GM21723 (cell line): ENCODE measurements at regions not wholly inside any gene's neighbourhood (a gene's known extent, or its start where the extent isn't known, plus 50 kb on each side); places are given as distances from the start of the nearest gene placed in this dataset.
"Not testable (repeated sequence)": the region's sequence is repeated elsewhere in the genome, so short reads cannot be mapped to it uniquely, and the experiment has no call there.

Source experiments
- ATAC-seq: cut with Tn5 transposase; IDR thresholded peaks from one replicate; pipeline ENCODE4 v1.9.1; 2021; ENCODE audit warnings: mild to moderate bottlenecking, moderate library complexity; ENCODE audit not compliant: unreplicated experiment

GRCh38 chr10:3960496-3960895, 175.5 kb upstream of the KLF6 start:
- no peak for ATAC-seq

- no peak for ATAC-seq
These were observed 174.6 kb upstream of the KLF6 start for GRCh38 chr10:3959370-3960325.

GRCh38 chr10:3958472-3958996, 173.5 kb upstream of the KLF6 start:
- ATAC-seq, result no peak

GRCh38 chr10:3955955-3956617, 171.1 kb upstream of the KLF6 start:
- no peak for ATAC-seq

- ATAC-seq, result no peak
These were observed 170.5 kb upstream of the KLF6 start for GRCh38 chr10:3955493-3955892.

- ATAC-seq, result no peak
These were observed 169.6 kb upstream of the KLF6 start for GRCh38 chr10:3954615-3955014.

GRCh38 chr10:3954007-3954406, 169.0 kb upstream of the KLF6 start:
- not testable (repeated sequence) for ATAC-seq

GRCh38 chr10:3951993-3952392, 167.0 kb upstream of the KLF6 start:
- no peak for ATAC-seq

- ATAC-seq, result no peak
These were observed 165.8 kb upstream of the KLF6 start for GRCh38 chr10:3950676-3951275.

- ATAC-seq, result no peak
These were observed 164.7 kb upstream of the KLF6 start for GRCh38 chr10:3949711-3950110.

GRCh38 chr10:3948843-3949242, 163.8 kb upstream of the KLF6 start:
- no peak for ATAC-seq

GRCh38 chr10:3946234-3947229, 161.5 kb upstream of the KLF6 start:
- ATAC-seq, result no peak

- ATAC-seq, result no peak
These were observed 160.0 kb upstream of the KLF6 start for GRCh38 chr10:3945026-3945425.

- ATAC-seq, result no peak
These were observed 159.6 kb upstream of the KLF6 start for GRCh38 chr10:3944591-3944990.

- ATAC-seq, result no peak
These were observed 158.8 kb upstream of the KLF6 start for GRCh38 chr10:3943695-3944257.

GRCh38 chr10:3942937-3943489, 158.0 kb upstream of the KLF6 start:
- no peak for ATAC-seq

- ATAC-seq, result no peak
These were observed 156.7 kb upstream of the KLF6 start for GRCh38 chr10:3941676-3942075.

- no peak for ATAC-seq
These were observed 151.5 kb upstream of the KLF6 start for GRCh38 chr10:3936422-3937040.

- no peak for ATAC-seq
These were observed 150.9 kb upstream of the KLF6 start for GRCh38 chr10:3935933-3936359.
